HG03196 (cell line): ENCODE measurements at regions not wholly inside any gene's neighbourhood (a gene's known extent, or its start where the extent isn't known, plus 50 kb on each side); places are given as distances from the start of the nearest gene placed in this dataset.

Experiments
- ATAC-seq: cut with Tn5 transposase; IDR thresholded peaks from one replicate; pipeline ENCODE4 v1.9.1; 2021; ENCODE audit not compliant: unreplicated experiment

- no peak for ATAC-seq
These were observed 70.2 kb downstream of the RND3 start for GRCh38 chr2:150417278-150417677.

GRCh38 chr2:150415022-150415421, 72.4 kb downstream of the RND3 start:
- ATAC-seq: no peak

- ATAC-seq: no peak
These were observed 73.6 kb downstream of the RND3 start for GRCh38 chr2:150413910-150414309.

GRCh38 chr2:150413366-150413765, 74.1 kb downstream of the RND3 start:
- no peak for ATAC-seq

- ATAC-seq: no peak
These were observed 76.7 kb downstream of the RND3 start for GRCh38 chr2:150410809-150411208.

GRCh38 chr2:150409196-150409595, 78.3 kb downstream of the RND3 start:
- ATAC-seq: no peak

- no peak for ATAC-seq
These were observed 83.3 kb downstream of the RND3 start for GRCh38 chr2:150404147-150404546.

- peak; percentile 81 for ATAC-seq
These were observed 84.0 kb downstream of the RND3 start for GRCh38 chr2:150403457-150403856.

GRCh38 chr2:150402953-150403352, 84.5 kb downstream of the RND3 start:
- no peak for ATAC-seq

GRCh38 chr2:150400849-150401248, 86.6 kb downstream of the RND3 start:
- no peak for ATAC-seq

- ATAC-seq: no peak
These were observed 94.9 kb downstream of the RND3 start for GRCh38 chr2:150392614-150393013.

- no peak for ATAC-seq
These were observed 95.7 kb downstream of the RND3 start for GRCh38 chr2:150391779-150392178.

GRCh38 chr2:150389447-150389846, 98.0 kb downstream of the RND3 start:
- ATAC-seq: no peak

- ATAC-seq: no peak
These were observed 99.2 kb downstream of the RND3 start for GRCh38 chr2:150388289-150388625.

- ATAC-seq: no peak
These were observed 99.7 kb downstream of the RND3 start for GRCh38 chr2:150387586-150388288.

- ATAC-seq: no peak
These were observed 102.3 kb downstream of the RND3 start for GRCh38 chr2:150385211-150385610.

GRCh38 chr2:150383587-150383986, 103.9 kb downstream of the RND3 start:
- no peak for ATAC-seq

GRCh38 chr2:150379166-150379565, 108.3 kb downstream of the RND3 start:
- no peak for ATAC-seq

- no peak for ATAC-seq
These were observed 108.8 kb downstream of the RND3 start for GRCh38 chr2:150378686-150379085.

- ATAC-seq: no peak
These were observed 110.7 kb downstream of the RND3 start for GRCh38 chr2:150376553-150377335.

- ATAC-seq: no peak
These were observed 112.1 kb downstream of the RND3 start for GRCh38 chr2:150375333-150375732.

- no peak for ATAC-seq
These were observed 113.0 kb downstream of the RND3 start for GRCh38 chr2:150374492-150374891.

- no peak for ATAC-seq
These were observed 114.1 kb downstream of the RND3 start for GRCh38 chr2:150373374-150373773.
